ACC112 (cell line): ENCODE measurements at regions not wholly inside any gene's neighbourhood (a gene's known extent, or its start where the extent isn't known, plus 50 kb on each side); places are given as distances from the start of the nearest gene placed in this dataset.

Source experiments
- H2AFZ ChIP-seq: fragments of 200-600 bp; sonication (generic); one replicate; pipeline ENCODE4 v1.6.0; 2017; ENCODE audit warnings: antibody characterized with exemption, low read length; ENCODE audit not compliant: unreplicated experiment
- H3K27ac ChIP-seq: fragments of 200-600 bp; sonication (generic); 2 replicates; pipeline ENCODE4 v1.5.1; 2014; ENCODE audit warnings: low read depth, mild to moderate bottlenecking, antibody characterized with exemption, low read length, moderate library complexity
- H3K27me3 ChIP-seq: fragments of 200-600 bp; sonication (generic); 2 replicates; pipeline ENCODE4 v1.6.1; 2014; ENCODE audit warnings: mild to moderate bottlenecking, antibody characterized with exemption, low read length, moderate library complexity, mixed read lengths; ENCODE audit not compliant: insufficient read depth
- H3K36me3 ChIP-seq: fragments of 200-600 bp; sonication (generic); 2 replicates; pipeline ENCODE4 v1.6.1; 2016; ENCODE audit warnings: mild to moderate bottlenecking, antibody characterized with exemption, low read length, moderate library complexity, mixed read lengths; ENCODE audit not compliant: insufficient read depth
- H3K4me1 ChIP-seq: fragments of 200-600 bp; sonication (generic); one replicate; pipeline ENCODE4 v1.6.1; 2016; ENCODE audit warnings: low read length, mixed read lengths; ENCODE audit not compliant: insufficient read depth, unreplicated experiment, control insufficient read depth
- H3K4me3 ChIP-seq: fragments of 200-600 bp; sonication (generic); 2 replicates; pipeline ENCODE4 v1.5.1; 2014; ENCODE audit warnings: mild to moderate bottlenecking, low read depth, low read length
- H3K79me2 ChIP-seq: fragments of 200-600 bp; sonication (generic); one replicate; pipeline ENCODE4 v1.6.0; 2016; ENCODE audit warnings: low read length; ENCODE audit not compliant: control insufficient read depth, unreplicated experiment, insufficient read depth

DNA sequence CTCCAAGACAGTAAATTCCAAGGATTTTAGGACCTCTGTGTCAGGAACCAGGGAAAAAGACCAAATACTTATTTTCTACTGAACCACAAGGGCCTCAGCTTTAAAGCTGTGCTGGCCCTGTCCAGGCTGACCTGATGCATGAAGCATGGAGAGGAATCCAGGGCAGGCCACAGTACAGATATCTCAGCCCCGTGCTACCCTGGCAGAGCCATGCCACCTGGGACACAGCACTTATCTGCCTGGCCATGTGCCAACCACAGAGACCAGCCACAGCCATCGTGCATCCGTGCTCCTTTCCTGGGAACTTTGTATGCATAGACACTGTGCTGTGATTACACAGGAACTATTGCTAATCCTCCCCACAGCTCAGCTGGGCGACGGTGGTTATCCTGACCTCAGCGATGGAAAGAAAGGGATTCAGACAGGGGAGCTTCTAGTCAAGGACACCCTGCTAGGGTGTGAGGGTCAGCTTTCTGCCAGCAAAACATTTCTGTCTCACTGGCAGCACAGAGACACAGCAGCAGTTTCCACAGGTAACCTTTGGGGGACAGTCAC is 687.4 kb upstream of the ID2 start:
- Histone ChIP-seq H3K79me2 (no peaks in the 10 kb centered on the region), H3K36me3 (no peaks in the 10 kb centered on the region), H3K4me3 (no peak overlapping the region), H3K27me3 (no peaks in the 10 kb centered on the region), H3K4me1 (no peaks in the 10 kb centered on the region), H3K27ac (no peak overlapping the region), H2AFZ (no peak overlapping the region)

DNA sequence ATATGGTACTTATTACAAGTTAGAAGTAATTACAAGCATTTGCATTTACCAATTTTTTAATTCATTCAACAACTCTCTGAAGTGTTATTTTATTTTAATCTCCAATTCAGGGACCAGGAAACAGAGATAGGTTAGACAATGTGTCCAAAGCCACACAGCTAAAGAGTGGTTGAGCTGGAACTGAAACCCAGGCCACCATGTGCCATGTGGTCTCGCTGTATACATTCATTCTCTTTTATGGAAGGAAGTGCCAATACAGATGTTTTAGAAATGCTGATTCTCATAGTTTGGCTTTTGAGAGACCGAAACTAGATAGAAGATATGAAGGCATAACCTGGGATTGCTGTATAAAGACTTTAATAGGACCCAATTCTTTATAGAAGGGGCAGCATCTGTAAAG is 684.6 kb upstream of the ID2 start:
- H3K27me3 ChIP-seq: no peaks in the 10 kb centered on the region
- no peaks in the 10 kb centered on the region for H3K79me2 ChIP-seq
- no peak overlapping the region for H2AFZ ChIP-seq
- H3K4me1 ChIP-seq: no peaks in the 10 kb centered on the region
- no peak overlapping the region for H3K4me3 ChIP-seq
- H3K36me3 ChIP-seq: no peaks in the 10 kb centered on the region
- no peak overlapping the region for H3K27ac ChIP-seq

DNA sequence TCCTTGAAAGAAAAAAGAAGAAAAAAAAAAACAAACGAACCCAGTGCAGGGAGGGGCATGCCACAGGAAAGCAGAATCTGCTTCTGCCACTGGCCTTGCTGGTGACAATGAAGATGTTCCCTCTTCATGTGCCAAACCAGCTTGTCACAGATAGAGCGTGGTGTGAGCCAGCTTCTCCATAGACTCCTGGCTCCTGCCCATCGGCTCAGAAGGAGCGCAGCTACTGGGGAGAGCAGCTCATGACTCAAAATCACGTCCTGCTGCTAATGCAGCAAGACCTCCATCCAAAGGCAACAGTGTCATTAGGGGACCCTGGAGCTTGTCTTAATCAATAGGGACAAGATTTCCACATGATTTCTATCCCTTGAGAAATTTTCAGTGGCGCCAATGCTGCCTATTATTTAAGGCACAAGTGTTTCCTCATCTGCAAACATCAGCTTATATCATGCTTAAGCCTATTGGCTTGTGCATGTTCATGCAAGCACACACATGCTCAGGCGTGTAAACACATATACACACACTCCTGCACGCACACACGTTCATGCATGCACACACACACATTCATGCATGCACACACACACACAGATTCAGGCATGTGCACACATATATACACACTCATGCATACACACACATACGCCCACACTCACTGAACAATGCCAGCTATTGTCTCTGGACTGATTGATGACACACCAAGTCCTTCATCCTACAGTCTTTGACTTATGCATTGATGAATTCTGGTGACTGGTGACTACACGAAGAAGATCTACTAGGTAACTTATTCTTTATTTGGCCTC is 682.0 kb upstream of the ID2 start:
- Histone ChIP-seq H3K4me3 (no peak overlapping the region), H3K27me3 (no peaks in the 10 kb centered on the region), H3K79me2 (no peaks in the 10 kb centered on the region), H3K27ac (no peak overlapping the region), H3K4me1 (peaks cover 12% of the 10 kb centered on the region), H2AFZ (no peak overlapping the region), H3K36me3 (no peaks in the 10 kb centered on the region)

DNA sequence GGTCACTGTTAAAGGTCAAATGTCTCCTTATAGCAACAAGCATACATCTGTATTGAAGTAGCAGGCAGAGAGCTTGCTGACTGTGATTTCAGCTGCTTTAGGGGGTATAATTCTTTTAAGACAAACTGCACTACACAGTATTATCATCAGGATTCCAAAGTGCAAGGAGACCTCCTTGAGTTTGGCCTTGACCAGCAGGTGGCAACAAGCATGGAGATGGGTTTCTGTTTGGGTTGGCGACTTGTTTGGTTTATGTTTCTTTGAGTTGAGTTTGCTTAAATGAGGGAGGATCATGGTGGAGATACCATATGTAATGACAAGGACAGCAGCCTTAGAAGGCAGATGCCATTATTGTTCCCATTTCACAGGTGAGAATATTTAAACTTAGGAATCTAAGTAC is 681.0 kb upstream of the ID2 start:
- H3K4me3 ChIP-seq: no peak overlapping the region
- H3K27ac ChIP-seq: no peak overlapping the region
- H2AFZ ChIP-seq: no peak overlapping the region
- no peaks in the 10 kb centered on the region for H3K27me3 ChIP-seq
- H3K79me2 ChIP-seq: no peaks in the 10 kb centered on the region
- H3K4me1 ChIP-seq: peaks cover 12% of the 10 kb centered on the region
- H3K36me3 ChIP-seq: no peaks in the 10 kb centered on the region

DNA sequence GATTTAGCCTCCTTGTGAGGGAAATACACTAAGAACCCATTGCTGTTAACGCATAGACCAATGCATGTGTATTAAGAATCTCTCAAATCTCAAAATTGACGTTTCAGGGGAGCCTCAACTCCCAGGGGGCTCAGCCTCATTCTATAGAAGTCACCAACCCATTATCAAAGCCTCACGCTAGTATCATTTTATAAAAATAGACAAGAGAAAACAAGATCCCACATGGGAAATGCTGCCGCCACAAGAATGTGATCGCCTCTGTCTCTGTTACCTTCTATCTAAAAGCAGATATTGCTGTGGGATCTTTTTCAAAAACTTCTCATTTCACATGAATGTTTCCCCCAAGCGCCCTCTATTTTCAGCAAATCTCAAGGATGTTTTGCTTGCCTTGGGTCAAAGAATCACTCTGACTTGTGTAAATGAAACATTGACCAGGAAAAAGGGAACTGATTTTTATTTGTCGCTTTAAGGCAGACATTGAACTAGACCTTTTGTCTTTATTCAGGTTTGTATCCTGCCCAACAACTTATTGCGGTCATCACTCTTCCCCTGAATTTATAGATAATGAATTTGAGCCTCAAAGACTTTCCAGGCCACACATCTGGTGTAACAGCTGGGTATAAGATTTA is 679.0 kb upstream of the ID2 start:
- Histone ChIP-seq H3K4me3 (no peak overlapping the region), H3K27ac (no peak overlapping the region), H3K36me3 (no peaks in the 10 kb centered on the region), H3K79me2 (no peaks in the 10 kb centered on the region), H2AFZ (no peak overlapping the region), H3K27me3 (no peaks in the 10 kb centered on the region), H3K4me1 (peaks cover 18% of the 10 kb centered on the region)

DNA sequence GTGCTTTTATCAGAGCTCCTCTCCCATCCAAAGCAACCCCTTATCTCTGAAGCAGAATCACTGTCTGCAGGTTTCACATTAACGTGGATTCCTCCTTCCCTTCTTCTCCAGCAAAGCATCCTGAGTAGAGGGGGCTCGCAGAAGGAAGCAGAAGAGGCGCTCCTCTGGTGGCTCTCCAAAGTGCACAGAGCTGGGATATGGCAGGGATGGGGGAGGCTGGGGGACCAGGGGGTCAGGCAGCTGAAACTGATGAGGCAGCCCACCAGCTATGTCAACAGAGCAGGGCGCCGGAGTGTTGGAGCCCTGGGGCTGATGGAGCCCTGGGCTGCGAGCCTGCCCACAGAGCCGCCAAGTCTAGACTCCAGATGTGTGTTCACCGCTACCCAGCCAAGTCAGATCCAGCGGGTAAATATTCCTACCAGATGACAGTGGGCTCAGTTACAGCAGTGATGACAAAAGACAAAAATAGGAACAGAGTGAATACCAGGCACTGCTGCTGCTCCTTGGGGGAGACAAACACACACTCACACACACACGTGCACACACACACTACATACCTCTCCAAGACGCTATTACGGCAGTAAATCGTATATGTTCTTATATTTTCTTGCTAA is 678.3 kb upstream of the ID2 start:
- peak overlapping the region; percentile 69 for H3K4me3 ChIP-seq
- peak overlapping the region; percentile 85 for H2AFZ ChIP-seq
- H3K79me2 ChIP-seq: no peaks in the 10 kb centered on the region
- H3K27ac ChIP-seq: peak overlapping the region; percentile 68
- no peaks in the 10 kb centered on the region for H3K36me3 ChIP-seq
- no peaks in the 10 kb centered on the region for H3K27me3 ChIP-seq
- peaks cover 18% of the 10 kb centered on the region for H3K4me1 ChIP-seq

DNA sequence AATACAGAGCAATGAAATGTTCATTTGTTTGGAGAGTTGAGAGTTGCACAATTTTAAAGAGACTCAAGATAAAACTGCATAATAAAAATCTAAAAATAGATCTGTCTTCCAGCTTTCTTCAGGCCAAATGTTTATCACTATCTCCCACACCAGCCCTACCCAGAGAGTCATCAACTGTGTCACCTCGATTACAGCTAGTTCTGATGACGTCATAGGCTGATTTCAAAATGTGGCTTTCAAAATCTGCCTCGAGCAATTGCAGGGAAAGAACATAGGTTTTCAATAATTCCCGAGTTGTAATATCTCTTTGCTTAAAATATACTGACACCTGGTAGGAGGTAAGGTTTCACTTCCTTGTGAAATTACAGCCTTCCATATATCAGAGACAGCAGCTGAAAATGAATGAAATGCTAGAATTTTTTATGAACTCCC is 677.6 kb upstream of the ID2 start:
- Histone ChIP-seq H3K4me3 (peak overlapping the region; percentile 69), H3K36me3 (no peaks in the 10 kb centered on the region), H3K79me2 (no peaks in the 10 kb centered on the region), H3K27ac (peak overlapping the region; percentile 68), H2AFZ (peak overlapping the region; percentile 85), H3K27me3 (no peaks in the 10 kb centered on the region), H3K4me1 (peaks cover 18% of the 10 kb centered on the region)

DNA sequence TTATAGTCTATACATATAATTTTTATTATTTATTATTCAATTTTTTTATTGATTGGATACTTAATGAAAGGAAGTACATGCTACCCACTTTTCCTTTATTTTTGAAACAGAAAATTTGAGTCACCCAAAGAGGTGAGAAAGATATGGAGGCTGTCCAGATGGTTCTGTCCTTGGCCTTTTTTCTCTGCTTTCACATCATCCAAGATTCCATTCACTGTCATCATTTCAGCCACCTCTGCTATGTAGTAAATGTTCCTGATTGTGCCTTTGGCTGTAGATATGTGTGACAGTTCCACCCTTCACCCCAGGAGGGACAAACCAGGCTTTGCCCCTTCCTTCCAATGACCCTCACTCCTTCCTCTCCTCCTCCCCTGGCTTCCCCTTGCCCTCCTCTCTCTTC is 675.7 kb upstream of the ID2 start:
- Histone ChIP-seq H2AFZ (no peak overlapping the region), H3K4me1 (peaks cover 18% of the 10 kb centered on the region), H3K4me3 (no peak overlapping the region), H3K79me2 (no peaks in the 10 kb centered on the region), H3K36me3 (no peaks in the 10 kb centered on the region), H3K27me3 (no peaks in the 10 kb centered on the region), H3K27ac (no peak overlapping the region)

DNA sequence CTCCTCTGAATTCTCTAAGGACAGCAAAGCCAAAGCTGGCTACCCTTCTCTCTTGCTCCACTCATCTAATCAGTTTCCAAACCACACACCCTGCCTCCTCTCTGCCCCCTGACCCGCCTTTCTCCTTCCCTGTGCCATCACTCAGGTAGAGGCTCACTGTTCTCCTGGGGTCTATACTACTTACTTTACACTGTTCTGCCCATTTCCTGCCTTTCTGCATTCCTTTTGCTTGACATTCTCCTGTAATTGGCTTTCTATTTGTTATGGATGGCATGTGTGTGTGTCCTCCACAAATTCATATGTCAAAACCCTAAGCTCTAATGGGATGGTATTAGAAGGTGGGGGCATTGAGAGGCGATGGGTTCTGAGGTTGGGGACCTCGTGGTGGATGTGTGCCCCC is 675.2 kb upstream of the ID2 start:
- Histone ChIP-seq H3K27ac (no peak overlapping the region), H3K4me1 (peaks cover 18% of the 10 kb centered on the region), H2AFZ (no peak overlapping the region)

DNA sequence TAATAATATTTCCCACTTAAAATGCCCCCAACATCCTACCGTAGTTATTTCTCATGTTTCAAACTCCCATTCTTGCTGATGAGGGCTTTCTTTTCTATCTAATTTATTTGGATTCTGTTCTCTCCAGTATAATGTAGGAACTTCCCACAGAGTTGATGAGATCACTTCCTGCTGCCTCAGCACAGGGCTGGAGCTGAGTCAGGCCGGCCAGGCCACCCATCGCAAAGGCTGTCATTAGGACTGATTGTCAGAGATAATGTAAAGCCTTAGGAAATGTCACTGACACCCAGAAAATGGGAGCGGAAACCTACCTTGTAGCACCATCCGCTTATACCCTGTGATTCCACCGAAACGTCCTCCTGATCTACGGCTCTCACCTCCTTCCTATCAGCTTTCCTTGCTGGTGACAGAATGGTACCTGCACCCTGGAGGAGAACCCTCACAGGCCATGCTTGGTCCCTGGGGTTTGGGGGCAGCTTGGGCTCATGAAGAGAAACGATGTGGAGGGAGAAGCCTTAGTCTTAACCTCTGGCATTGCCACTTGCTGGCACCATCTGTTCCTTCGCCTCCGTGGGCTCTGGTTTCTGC is 672.8 kb upstream of the ID2 start:
- Histone ChIP-seq H3K36me3 (no peaks in the 10 kb centered on the region), H3K27ac (no peak overlapping the region), H3K27me3 (no peaks in the 10 kb centered on the region), H3K4me3 (no peak overlapping the region), H2AFZ (no peak overlapping the region), H3K79me2 (no peaks in the 10 kb centered on the region), H3K4me1 (peaks cover 9% of the 10 kb centered on the region)

More for the DNA sequence above, 675.2 kb upstream of the ID2 start:
- H3K79me2 ChIP-seq: no peaks in the 10 kb centered on the region
- H3K4me3 ChIP-seq: no peak overlapping the region
- H3K36me3 ChIP-seq: no peaks in the 10 kb centered on the region
- H3K27me3 ChIP-seq: no peaks in the 10 kb centered on the region
